D341Med (cell line): ENCODE measurements at regions not wholly inside any gene's neighbourhood (a gene's known extent, or its start where the extent isn't known, plus 50 kb on each side); places are given as distances from the start of the nearest gene placed in this dataset.
"Not testable (repeated sequence)": the region's sequence is repeated elsewhere in the genome, so short reads cannot be mapped to it uniquely, and the experiment has no call there.

Experiments used
- DNase-seq: peaks from one replicate; pipeline ENCODE4 v3.0.0; 2012; ENCODE audit warnings: low spot score

GRCh38 chr20:39985271-39985827, 703.7 kb downstream of the MAFB start:
- DNase-seq: no peak

- DNase-seq: no peak
These were observed 705.4 kb downstream of the MAFB start for GRCh38 chr20:39983655-39984054.

GRCh38 chr20:39983183-39983582, 705.9 kb downstream of the MAFB start:
- DNase-seq: no peak

GRCh38 chr20:39974966-39975501, 714.0 kb downstream of the MAFB start:
- DNase-seq: no peak

GRCh38 chr20:39968495-39968894, 720.5 kb downstream of the MAFB start:
- DNase-seq: no peak

GRCh38 chr20:39967806-39968205, 721.2 kb downstream of the MAFB start:
- DNase-seq: no peak

GRCh38 chr20:39961637-39962244, 727.3 kb downstream of the MAFB start:
- DNase-seq: peak; percentile 20

GRCh38 chr20:39960522-39961428, 728.3 kb downstream of the MAFB start:
- DNase-seq: peak; percentile 74

GRCh38 chr20:39957911-39958310, 731.1 kb downstream of the MAFB start:
- DNase-seq: not testable (repeated sequence)

GRCh38 chr20:39954621-39955020, 734.4 kb downstream of the MAFB start:
- no peak for DNase-seq

- DNase-seq: no peak
These were observed 742.1 kb downstream of the MAFB start for GRCh38 chr20:39946931-39947330.

- no peak for DNase-seq
These were observed 742.8 kb downstream of the MAFB start for GRCh38 chr20:39946053-39946810.

- DNase-seq: no peak
These were observed 744.2 kb downstream of the MAFB start for GRCh38 chr20:39944861-39945260.

- DNase-seq: no peak
These were observed 745.7 kb downstream of the MAFB start for GRCh38 chr20:39943336-39943735.

- DNase-seq: no peak
These were observed 747.8 kb downstream of the MAFB start for GRCh38 chr20:39941245-39941644.

- DNase-seq: no peak
These were observed 749.7 kb downstream of the MAFB start for GRCh38 chr20:39939241-39939865.

GRCh38 chr20:39936401-39936800, 752.6 kb downstream of the MAFB start:
- DNase-seq: no peak

- DNase-seq: no peak
These were observed 753.1 kb downstream of the MAFB start for GRCh38 chr20:39935901-39936300.

- DNase-seq: no peak
These were observed 772.7 kb downstream of the MAFB start for GRCh38 chr20:39916236-39916765.

- DNase-seq: no peak
These were observed 775.8 kb downstream of the MAFB start for GRCh38 chr20:39913274-39913673.

- no peak for DNase-seq
These were observed 777.5 kb downstream of the MAFB start for GRCh38 chr20:39911497-39911896.
